ENCODE measurements at regions not wholly inside any gene's neighbourhood (a gene's known extent, or its start where the extent isn't known, plus 50 kb on each side); places are given as distances from the start of the nearest gene placed in this dataset.

DNA sequence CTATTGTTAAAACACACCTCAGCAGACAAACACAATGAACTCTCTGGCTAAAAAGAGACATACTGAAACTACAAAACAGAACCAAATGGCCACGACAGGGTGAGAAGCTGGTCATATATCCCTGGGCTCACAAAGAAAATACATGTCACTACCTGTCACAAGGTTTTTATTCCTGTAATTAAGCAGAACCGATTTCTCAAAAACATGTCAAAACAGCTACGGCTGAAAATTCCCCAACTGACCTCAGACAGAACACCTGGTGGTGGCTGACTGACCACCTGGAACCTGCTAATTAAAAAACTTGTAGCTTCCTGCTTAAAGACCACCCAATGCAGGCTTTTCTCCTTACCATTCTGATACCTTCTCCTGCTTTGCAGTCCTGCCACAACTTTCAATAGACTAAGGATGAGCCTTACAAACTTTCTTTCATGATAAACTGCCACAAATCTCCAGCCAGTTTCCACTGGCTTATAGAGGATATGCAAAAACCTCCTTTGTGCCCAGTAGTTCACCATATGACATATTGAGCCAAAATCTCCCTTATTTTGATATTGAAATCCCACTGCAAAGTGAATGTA is 571.9 kb downstream of the SPOCK3 start:
- Histone ChIP-seq H2AFZ (no peak overlapping the region), H3K9me3 (ENCODE audit: low read depth) (no peaks in the 10 kb centered on the region), H3K4me3 (no peak overlapping the region), H3K36me3 (replicated peaks; ENCODE audit: insufficient read depth, low read depth) (no peaks in the 10 kb centered on the region), H3K4me2 (no peak overlapping the region), H3K4me1 (ENCODE audit: insufficient read depth) (no peaks in the 10 kb centered on the region), H4K20me1 (ENCODE audit: insufficient read depth, poor library complexity, severe bottlenecking) (no peaks in the 10 kb centered on the region), H3K27ac (no peak overlapping the region), H3K79me2 (no peaks in the 10 kb centered on the region), H3K9me2 (replicated peaks; ENCODE audit: insufficient read depth) (no peaks in the 10 kb centered on the region), H3K27me3 (no peaks in the 10 kb centered on the region)
- DNase-seq (ENCODE audit: low spot score), result no peak
- 59% methylated on average over 3 of the region's 3 CpGs for WGBS (ENCODE audit: low lambda C conversion rate, missing lambda C conversion rate)
- TF ChIP-seq EZH2phosphoT487 (IDR thresholded peaks at IDR 0.05; ENCODE audit: low read depth, severe bottlenecking, unreplicated experiment) (no peak), EZH2 (IDR thresholded peaks at IDR 0.05; ENCODE audit: borderline replicate concordance) (no peak)
- TF ChIP-seq, protein P1, sequence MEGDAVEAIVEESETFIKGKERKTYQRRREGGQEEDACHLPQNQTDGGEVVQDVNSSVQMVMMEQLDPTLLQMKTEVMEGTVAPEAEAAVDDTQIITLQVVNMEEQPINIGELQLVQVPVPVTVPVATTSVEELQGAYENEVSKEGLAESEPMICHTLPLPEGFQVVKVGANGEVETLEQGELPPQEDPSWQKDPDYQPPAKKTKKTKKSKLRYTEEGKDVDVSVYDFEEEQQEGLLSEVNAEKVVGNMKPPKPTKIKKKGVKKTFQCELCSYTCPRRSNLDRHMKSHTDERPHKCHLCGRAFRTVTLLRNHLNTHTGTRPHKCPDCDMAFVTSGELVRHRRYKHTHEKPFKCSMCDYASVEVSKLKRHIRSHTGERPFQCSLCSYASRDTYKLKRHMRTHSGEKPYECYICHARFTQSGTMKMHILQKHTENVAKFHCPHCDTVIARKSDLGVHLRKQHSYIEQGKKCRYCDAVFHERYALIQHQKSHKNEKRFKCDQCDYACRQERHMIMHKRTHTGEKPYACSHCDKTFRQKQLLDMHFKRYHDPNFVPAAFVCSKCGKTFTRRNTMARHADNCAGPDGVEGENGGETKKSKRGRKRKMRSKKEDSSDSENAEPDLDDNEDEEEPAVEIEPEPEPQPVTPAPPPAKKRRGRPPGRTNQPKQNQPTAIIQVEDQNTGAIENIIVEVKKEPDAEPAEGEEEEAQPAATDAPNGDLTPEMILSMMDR (IDR thresholded peaks at IDR 0.05; ENCODE audit: poor library complexity), result no peak

- TF ChIP-seq EZH2 (IDR thresholded peaks at IDR 0.05; ENCODE audit: borderline replicate concordance) (no peak), EZH2phosphoT487 (IDR thresholded peaks at IDR 0.05; ENCODE audit: low read depth, severe bottlenecking, unreplicated experiment) (no peak)
- TF ChIP-seq, protein P1 (IDR thresholded peaks at IDR 0.05; ENCODE audit: poor library complexity), result no peak
- H2AFZ ChIP-seq, result no peak overlapping the region
- no peaks in the 10 kb centered on the region for H3K9me3 ChIP-seq (ENCODE audit: low read depth)
- WGBS (ENCODE audit: low lambda C conversion rate, missing lambda C conversion rate), result 77% methylated on average over 1 of the region's 1 CpG
- no peak overlapping the region for H3K4me3 ChIP-seq
- H4K20me1 ChIP-seq (ENCODE audit: insufficient read depth, poor library complexity, severe bottlenecking), result no peaks in the 10 kb centered on the region
- no peaks in the 10 kb centered on the region for H3K27me3 ChIP-seq
- H3K27ac ChIP-seq, result no peak overlapping the region
- no peaks in the 10 kb centered on the region for H3K79me2 ChIP-seq
- no peak overlapping the region for H3K4me2 ChIP-seq
- no peaks in the 10 kb centered on the region for H3K4me1 ChIP-seq (ENCODE audit: insufficient read depth)
- no peaks in the 10 kb centered on the region for H3K36me3 ChIP-seq (replicated peaks; ENCODE audit: insufficient read depth, low read depth)
- H3K9me2 ChIP-seq (replicated peaks; ENCODE audit: insufficient read depth), result no peaks in the 10 kb centered on the region
- DNase-seq (ENCODE audit: low spot score), result no peak
Observed at GRCh38 chr4:166670341-166670740, 564.0 kb downstream of the SPOCK3 start.

- H3K4me3 ChIP-seq, result no peak overlapping the region
- TF ChIP-seq EZH2 (IDR thresholded peaks at IDR 0.05; ENCODE audit: borderline replicate concordance) (no peak), EZH2phosphoT487 (IDR thresholded peaks at IDR 0.05; ENCODE audit: low read depth, severe bottlenecking, unreplicated experiment) (no peak)
- TF ChIP-seq, protein P1 (IDR thresholded peaks at IDR 0.05; ENCODE audit: poor library complexity), result no peak
- 86% methylated on average over 1 of the region's 1 CpG for WGBS (ENCODE audit: low lambda C conversion rate, missing lambda C conversion rate)
Observed at GRCh38 chr4:166673911-166674310, 560.4 kb downstream of the SPOCK3 start.

More at GRCh38 chr4:166673911-166674310, 560.4 kb downstream of the SPOCK3 start:
- Histone ChIP-seq H2AFZ (no peak overlapping the region), H3K4me2 (no peak overlapping the region), H3K79me2 (no peaks in the 10 kb centered on the region), H3K4me1 (ENCODE audit: insufficient read depth) (no peaks in the 10 kb centered on the region), H3K36me3 (replicated peaks; ENCODE audit: insufficient read depth, low read depth) (no peaks in the 10 kb centered on the region), H3K9me3 (ENCODE audit: low read depth) (no peaks in the 10 kb centered on the region), H4K20me1 (ENCODE audit: insufficient read depth, poor library complexity, severe bottlenecking) (no peaks in the 10 kb centered on the region), H3K27ac (no peak overlapping the region), H3K27me3 (no peaks in the 10 kb centered on the region), H3K9me2 (replicated peaks; ENCODE audit: insufficient read depth) (no peaks in the 10 kb centered on the region)
- DNase-seq (ENCODE audit: low spot score), result no peak
